Sigmoid colon (tissue), 6 donors: ENCODE measurements at regions not wholly inside any gene's neighbourhood (a gene's known extent, or its start where the extent isn't known, plus 50 kb on each side); places are given as distances from the start of the nearest gene placed in this dataset.

Experiments
- DNase-seq: peaks from one replicate; pipeline ENCODE4 v3.0.0-alpha.2; 2019
- H3K27ac ChIP-seq, 4 donors: fragments of 200-600 bp; sonication (generic); one replicate each; pipeline ENCODE4 v1.5.1; 2016 to 2019; ENCODE audit warnings: mild to moderate bottlenecking in 1 of 4
- H3K27me3 ChIP-seq, 3 donors: fragments of 200-600 bp; sonication (generic); one replicate each; pipeline ENCODE4 v1.5.1; 2019; ENCODE audit warnings: mild to moderate bottlenecking in 1 of 3
- H3K36me3 ChIP-seq, 4 donors: fragments of 200-600 bp; sonication (generic); one replicate each; pipeline ENCODE4 v1.5.1; 2016 to 2019
- H3K4me1 ChIP-seq, 4 donors: fragments of 200-600 bp; sonication (generic); one replicate each; pipeline ENCODE4 v1.5.1; 2017 to 2019
- H3K4me3 ChIP-seq, 4 donors: fragments of 200-600 bp; sonication (generic); one replicate each; pipeline ENCODE4 v1.5.1; 2017 to 2019; ENCODE audit warnings: mild to moderate bottlenecking in 2 of 4, moderate library complexity in 1 of 4
- H3K9me3 ChIP-seq, 4 donors: fragments of 200-600 bp in 3 of 4; sonication (generic) in 3 of 4; one replicate each; pipeline versions ENCODE4 v1.5.1 to v1.6.1; 2013 to 2019
- EP300 ChIP-seq, 4 donors: sonication (generic); formaldehyde crosslinking; IDR thresholded peaks; one replicate each; pipeline ENCODE4 v1.6.1; 2017; ENCODE audit warnings: antibody characterized with exemption in 4 of 4
- POLR2A ChIP-seq, 2 donors: fragments of 450-650 bp; IDR thresholded peaks; one replicate each; pipeline ENCODE4 v1.6.1; 2016; ENCODE audit warnings: antibody characterized with exemption in 2 of 2, mild to moderate bottlenecking in 2 of 2, moderate library complexity in 2 of 2
- POLR2AphosphoS5 ChIP-seq, 4 donors: sonication (generic); formaldehyde crosslinking; IDR thresholded peaks; one replicate each; pipeline ENCODE4 v1.6.1; 2017; ENCODE audit warnings: antibody characterized with exemption in 4 of 4
- WGBS, 2 donors: extraction: QIAGEN DNeasy Blood & Tissue Kit; methylation state at CpG; one replicate each; pipeline ENCODE4 v1.1.7; 2013; 5-methylcytosine and 5-hydroxymethylcytosine counted together
- intact Hi-C: fragments of 100-400 bp; cut with DNase I; formaldehyde crosslinking; loops from one replicate; pipeline ENCODE4 v1.15.1; 2023
- TF ChIP-seq, protein P1 (sequence below), 4 experiments: fragments of 450-650 bp in 3 of 4; fragments of 200-600 bp in 1 of 4; IDR thresholded peaks; one replicate each; pipeline ENCODE4 v1.5.1; 2016 to 2019; ENCODE audit warnings: antibody characterized with exemption in 4 of 4, mild to moderate bottlenecking in 3 of 4, moderate library complexity in 2 of 4
- donor health status: healthy with polysubstance abuse.
- donor health status: healthy.

DNA sequence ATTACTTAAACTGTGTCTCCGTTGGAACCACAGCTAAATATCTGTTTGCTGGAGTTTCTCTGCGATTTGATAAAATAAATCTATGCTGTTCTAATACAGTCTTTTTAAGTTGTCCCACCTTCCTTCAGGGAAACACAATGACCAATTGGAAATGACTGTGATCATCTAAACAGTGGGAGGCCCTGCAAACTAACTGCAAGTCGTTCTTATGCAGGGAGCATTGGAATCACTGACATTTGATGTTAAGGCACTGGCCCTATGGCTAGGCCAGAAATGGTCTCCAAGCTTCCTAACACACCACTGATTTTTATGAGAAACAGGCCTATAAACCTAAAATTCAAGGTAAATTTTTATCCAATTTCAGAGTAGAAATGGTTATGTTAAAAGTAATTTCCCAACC is 645.2 kb downstream of the LMO4 start:
- Histone ChIP-seq H3K4me1 (peaks cover 0 to 2% (median under 1%) of the 10 kb centered on the region in 4 donors), H3K27me3 (no peaks in the 10 kb centered on the region), H3K4me3 (no peak overlapping the region), H3K36me3 (no peaks in the 10 kb centered on the region), H3K27ac (no peak overlapping the region), H3K9me3 (no peaks in the 10 kb centered on the region)
- WGBS, 2 donors = 70 to 81% methylated on average over 3 of the region's 3 CpGs
- no peak for DNase-seq
- intact Hi-C loops = no loop called here
- TF ChIP-seq EP300 (IDR thresholded peaks at IDR 0.05) (no peak), POLR2A (IDR thresholded peaks at IDR 0.05) (no peak)
- TF ChIP-seq, protein P1, sequence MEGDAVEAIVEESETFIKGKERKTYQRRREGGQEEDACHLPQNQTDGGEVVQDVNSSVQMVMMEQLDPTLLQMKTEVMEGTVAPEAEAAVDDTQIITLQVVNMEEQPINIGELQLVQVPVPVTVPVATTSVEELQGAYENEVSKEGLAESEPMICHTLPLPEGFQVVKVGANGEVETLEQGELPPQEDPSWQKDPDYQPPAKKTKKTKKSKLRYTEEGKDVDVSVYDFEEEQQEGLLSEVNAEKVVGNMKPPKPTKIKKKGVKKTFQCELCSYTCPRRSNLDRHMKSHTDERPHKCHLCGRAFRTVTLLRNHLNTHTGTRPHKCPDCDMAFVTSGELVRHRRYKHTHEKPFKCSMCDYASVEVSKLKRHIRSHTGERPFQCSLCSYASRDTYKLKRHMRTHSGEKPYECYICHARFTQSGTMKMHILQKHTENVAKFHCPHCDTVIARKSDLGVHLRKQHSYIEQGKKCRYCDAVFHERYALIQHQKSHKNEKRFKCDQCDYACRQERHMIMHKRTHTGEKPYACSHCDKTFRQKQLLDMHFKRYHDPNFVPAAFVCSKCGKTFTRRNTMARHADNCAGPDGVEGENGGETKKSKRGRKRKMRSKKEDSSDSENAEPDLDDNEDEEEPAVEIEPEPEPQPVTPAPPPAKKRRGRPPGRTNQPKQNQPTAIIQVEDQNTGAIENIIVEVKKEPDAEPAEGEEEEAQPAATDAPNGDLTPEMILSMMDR (IDR thresholded peaks at IDR 0.05) = no peak

DNA sequence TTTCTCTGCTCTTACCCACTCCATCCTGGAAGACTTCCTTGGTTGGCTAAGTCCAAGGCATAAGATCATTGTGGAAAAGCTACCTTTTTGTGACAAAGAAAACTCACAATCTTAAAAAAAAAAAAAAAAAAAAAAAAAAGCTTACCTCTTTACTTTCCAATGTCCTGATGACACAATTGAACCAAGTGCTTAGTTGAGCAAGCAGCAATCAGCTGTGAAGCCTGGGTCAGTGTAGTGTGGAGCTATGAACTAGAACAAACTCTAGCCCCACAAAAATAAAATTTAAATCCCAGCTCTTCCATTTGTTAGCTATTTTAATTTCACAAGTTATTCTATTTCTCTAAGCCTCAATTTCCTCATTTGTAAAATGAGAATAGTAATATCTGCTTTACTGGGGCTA is 647.6 kb downstream of the LMO4 start:
- Histone ChIP-seq H3K27ac (no peak overlapping the region), H3K27me3 (no peaks in the 10 kb centered on the region), H3K36me3 (no peaks in the 10 kb centered on the region), H3K4me3 (no peak overlapping the region), H3K9me3 (no peaks in the 10 kb centered on the region), H3K4me1 (no peaks in the 10 kb centered on the region)
- TF ChIP-seq EP300 (IDR thresholded peaks at IDR 0.05) (no peak), POLR2AphosphoS5 (IDR thresholded peaks at IDR 0.05) (no peak), POLR2A (IDR thresholded peaks at IDR 0.05) (no peak)
- TF ChIP-seq, protein P1 (IDR thresholded peaks at IDR 0.05) = no peak
- no peak for DNase-seq
- intact Hi-C loops = no loop called here

DNA sequence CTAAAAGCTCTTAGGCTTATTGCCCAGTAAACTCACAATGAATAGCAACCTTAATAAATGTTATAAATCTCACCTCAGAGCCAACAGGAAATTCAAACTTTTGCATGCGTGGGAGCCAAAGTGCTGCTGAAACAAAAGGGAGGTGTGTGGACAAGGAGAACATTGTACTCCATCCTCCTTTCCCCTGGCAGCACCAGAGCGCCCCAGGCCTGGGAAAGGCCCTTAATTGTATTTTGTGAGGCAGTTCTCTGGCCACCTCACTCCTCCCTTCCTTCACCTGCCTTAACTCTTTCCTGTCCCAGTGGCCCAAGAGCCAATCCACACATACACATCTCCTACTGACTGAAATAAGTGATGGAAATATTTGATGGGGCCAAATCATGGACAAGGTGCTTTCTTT is 648.5 kb downstream of the LMO4 start:
- TF ChIP-seq EP300 (IDR thresholded peaks at IDR 0.05) (no peak), POLR2A (IDR thresholded peaks at IDR 0.05) (no peak), POLR2AphosphoS5 (IDR thresholded peaks at IDR 0.05) (no peak)
- TF ChIP-seq, protein P1 (IDR thresholded peaks at IDR 0.05) = no peak
- H3K27me3 ChIP-seq = no peaks in the 10 kb centered on the region
- H3K36me3 ChIP-seq = no peaks in the 10 kb centered on the region
- no peak for DNase-seq
- no peaks in the 10 kb centered on the region for H3K9me3 ChIP-seq
- no peak overlapping the region for H3K27ac ChIP-seq
- intact Hi-C loops = no loop called here
- no peak overlapping the region for H3K4me3 ChIP-seq
- 41 to 72% methylated on average over 2 of the region's 2 CpGs for WGBS, 2 donors
- H3K4me1 ChIP-seq = no peaks in the 10 kb centered on the region

DNA sequence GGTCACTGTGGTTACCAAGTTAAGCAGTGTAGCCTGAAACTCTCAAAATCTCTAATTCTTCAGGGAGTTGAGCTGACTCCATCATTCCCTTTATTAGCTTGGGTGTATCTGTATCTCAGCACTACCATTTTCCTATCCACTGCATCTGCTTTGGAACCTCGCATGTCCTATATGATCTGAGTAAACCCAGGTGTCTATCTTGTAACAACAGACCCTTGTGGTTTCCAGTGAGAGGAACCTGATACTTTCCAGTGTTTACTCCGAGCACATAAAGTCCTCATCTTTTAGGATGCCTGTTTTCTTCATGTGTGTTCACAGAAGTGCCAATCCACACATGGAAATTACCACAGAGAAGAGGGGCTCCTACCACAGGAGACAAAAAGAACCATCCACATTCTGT is 650.4 kb downstream of the LMO4 start:
- H3K9me3 ChIP-seq = no peaks in the 10 kb centered on the region
- 85 to 86% methylated on average over 2 of the region's 2 CpGs for WGBS, 2 donors
- no peak overlapping the region for H3K4me3 ChIP-seq
- intact Hi-C loops = loop anchor here (1.0 kb wide), 1 partner anchor 11 kb away; no protein-coding TSS in a partner anchor
- no peak for DNase-seq
- TF ChIP-seq POLR2A (IDR thresholded peaks at IDR 0.05) (no peak), POLR2AphosphoS5 (IDR thresholded peaks at IDR 0.05) (no peak)
- TF ChIP-seq, protein P1 (IDR thresholded peaks at IDR 0.05) = no peak
- no peaks in the 10 kb centered on the region for H3K27me3 ChIP-seq
- H3K4me1 ChIP-seq = no peaks in the 10 kb centered on the region
- no peak overlapping the region for H3K27ac ChIP-seq
- H3K36me3 ChIP-seq = no peaks in the 10 kb centered on the region

DNA sequence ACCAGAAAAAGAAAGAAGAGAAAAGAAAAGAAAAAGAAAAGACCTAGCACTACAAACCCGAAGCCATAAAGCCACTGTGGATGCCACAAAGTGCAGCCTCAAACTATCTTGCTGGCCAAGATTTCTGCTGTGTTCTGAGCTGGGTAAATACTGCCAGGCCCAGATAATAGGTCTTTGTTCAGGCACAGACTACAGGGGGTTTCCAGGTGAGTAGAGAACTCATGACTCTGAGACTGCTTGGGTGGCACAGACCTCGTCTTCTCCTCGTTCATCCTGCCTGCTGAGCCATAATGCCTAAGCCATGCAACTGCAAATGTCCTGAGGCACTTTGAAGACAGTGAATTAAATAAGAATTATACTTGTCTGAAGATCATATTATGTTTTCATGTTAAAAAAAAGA is 651.8 kb downstream of the LMO4 start:
- intact Hi-C loops = no loop called here
- H3K27me3 ChIP-seq = no peaks in the 10 kb centered on the region
- DNase-seq = no peak
- no peaks in the 10 kb centered on the region for H3K36me3 ChIP-seq
- no peaks in the 10 kb centered on the region for H3K9me3 ChIP-seq
- TF ChIP-seq EP300 (IDR thresholded peaks at IDR 0.05) (no peak), POLR2AphosphoS5 (IDR thresholded peaks at IDR 0.05) (no peak), POLR2A (IDR thresholded peaks at IDR 0.05) (no peak)
- TF ChIP-seq, protein P1 (IDR thresholded peaks at IDR 0.05) = no peak
- H3K4me1 ChIP-seq = no peaks in the 10 kb centered on the region
- H3K4me3 ChIP-seq = no peak overlapping the region
- H3K27ac ChIP-seq = no peak overlapping the region
- WGBS, 2 donors = 20 to 69% methylated on average over 3 of the region's 3 CpGs
